GM19193 (cell line): ENCODE measurements at regions not wholly inside any gene's neighbourhood (a gene's known extent, or its start where the extent isn't known, plus 50 kb on each side); places are given as distances from the start of the nearest gene placed in this dataset.

Experiments used
- POLR2A ChIP-seq: IDR thresholded peaks from 4 replicates; pipeline ENCODE4 v1.6.1; 2011; ENCODE audit not compliant: insufficient read depth, insufficient read length; ENCODE audit errors: extremely low read depth

DNA sequence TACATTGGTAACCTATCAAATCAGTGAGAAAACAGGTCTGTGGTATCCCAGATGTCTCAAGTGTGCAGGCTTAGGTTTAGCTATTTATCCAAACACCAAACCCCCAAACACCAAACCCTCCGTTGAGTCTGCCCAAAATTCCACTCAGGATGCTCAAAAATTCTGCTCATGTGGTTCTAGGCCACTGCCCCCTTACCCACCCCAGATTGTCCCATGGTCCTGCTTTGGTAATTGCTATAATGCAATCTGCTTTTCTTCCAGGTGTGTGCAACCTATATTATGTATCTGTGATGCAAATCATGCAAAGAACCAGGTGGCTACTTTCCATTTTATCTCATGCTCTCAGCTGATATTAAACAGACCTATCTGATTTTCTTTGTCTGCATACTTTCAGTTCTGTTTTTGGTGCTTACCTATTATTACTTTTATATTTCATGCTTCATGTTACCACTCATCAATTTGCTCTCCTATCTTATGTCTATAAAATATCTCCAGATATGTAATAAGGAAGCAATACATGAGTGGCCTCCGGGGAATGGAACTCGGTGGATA is 123.7 kb downstream of the TOMM20 start:
- peak; percentile 38 for TF ChIP-seq POLR2A

DNA sequence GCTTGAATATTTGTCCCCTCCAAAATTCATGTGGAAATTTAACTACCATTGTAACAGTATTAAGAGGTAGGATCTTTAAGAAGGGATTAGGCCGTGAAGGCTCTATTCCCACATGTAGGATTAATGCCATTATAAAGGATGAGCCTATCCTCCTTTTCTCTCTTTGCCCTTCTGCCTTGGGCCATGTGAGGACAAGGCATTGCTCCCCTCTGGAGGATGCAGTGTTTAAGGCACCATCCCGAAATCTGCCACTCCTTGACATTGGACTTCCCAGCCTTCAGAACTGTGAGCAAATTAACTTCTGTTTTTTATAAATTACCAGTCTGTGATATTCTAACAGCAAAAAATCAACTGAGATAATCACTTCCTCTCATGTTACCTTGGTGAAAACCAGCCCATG is 124.4 kb downstream of the TOMM20 start:
- TF ChIP-seq POLR2A, result no peak

DNA sequence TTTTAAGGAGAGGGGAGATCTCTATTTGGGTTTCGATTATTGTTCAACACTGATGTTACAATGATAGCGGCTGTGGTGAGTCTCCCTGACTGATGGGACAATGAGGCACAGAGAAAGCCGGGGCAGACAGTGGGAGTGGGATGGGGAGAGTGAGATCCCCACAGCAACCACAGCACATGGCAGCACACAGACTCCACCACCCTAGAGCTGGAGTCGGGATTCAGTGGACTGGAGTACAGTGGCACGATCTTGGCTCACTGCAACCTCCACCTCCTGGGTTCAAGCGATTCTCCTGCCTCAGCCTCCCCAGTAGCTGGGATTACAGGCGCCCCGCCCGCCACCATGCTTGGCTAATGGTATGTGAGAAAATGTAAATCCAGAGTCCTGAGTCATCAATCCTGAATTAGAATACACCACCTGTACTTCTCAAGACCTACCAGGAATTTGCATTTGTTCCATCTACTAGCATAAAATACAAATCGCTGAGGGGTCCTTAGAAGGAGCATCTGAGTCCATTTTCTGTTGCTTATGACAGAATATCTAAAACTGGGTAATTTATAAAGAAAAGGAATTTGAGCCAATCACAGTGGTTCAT is 125.8 kb downstream of the TOMM20 start:
- no peak for TF ChIP-seq POLR2A

DNA sequence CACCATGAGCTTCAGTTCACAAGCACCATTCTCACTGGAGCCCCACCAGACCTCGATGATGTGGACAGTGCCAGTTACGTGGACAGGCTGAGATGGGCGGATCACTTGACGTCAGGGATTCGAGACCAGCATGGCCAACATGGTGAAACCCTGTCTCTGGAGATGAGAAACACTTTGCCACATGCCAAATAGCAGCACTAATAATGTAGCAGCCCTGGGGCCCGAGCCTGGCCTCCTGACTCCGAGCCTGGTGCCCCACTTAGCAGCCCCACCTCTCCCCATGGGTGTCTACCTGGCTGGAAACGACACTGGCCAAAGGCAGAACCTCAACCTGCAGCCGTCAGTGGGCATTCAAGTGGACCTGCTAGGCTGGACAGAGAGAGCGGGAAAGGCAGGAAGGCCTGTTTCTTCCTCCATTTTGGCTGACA is 129.1 kb downstream of the TOMM20 start:
- TF ChIP-seq POLR2A, result no peak

DNA sequence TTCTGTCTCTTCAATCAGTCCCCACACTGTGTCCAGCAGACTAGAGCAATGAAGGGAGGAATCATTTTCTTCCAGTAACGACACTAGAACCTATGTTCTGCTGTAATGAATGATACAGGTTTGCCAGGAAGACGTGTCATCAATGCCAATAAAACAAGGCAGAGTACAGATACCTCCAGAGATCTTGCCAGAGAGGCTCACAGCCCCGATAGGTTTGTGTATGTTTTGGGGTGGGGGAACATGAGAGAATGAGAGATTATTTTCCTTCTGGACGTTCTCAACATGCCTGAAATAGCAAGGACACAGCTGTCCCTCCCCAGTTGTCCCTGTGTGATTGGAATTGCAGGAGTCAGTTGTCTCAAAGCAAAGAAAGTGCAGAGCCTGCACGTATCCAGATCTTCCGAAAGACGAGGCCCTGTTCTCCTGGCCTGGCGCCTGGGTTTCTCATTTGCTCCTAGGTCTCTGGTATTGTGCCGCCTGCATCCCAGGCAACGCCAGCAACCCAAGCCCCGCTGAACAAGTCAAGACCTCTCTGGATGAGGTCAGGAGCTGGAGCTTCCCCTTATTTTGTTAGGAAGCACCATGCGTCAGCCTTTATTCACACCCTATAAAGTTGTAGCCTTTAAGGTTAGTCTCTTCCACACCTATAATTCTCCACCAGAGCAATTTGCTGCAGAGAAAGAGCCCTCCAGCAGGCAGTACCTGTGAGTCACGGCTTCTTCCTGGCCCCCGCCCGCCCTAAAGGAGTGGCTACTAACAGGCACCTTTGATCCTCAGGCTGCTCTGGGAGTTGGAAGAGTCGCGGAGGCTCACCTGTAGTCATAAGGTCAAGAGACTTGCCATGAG is 130.5 kb downstream of the TOMM20 start:
- TF ChIP-seq POLR2A, result no peak

DNA sequence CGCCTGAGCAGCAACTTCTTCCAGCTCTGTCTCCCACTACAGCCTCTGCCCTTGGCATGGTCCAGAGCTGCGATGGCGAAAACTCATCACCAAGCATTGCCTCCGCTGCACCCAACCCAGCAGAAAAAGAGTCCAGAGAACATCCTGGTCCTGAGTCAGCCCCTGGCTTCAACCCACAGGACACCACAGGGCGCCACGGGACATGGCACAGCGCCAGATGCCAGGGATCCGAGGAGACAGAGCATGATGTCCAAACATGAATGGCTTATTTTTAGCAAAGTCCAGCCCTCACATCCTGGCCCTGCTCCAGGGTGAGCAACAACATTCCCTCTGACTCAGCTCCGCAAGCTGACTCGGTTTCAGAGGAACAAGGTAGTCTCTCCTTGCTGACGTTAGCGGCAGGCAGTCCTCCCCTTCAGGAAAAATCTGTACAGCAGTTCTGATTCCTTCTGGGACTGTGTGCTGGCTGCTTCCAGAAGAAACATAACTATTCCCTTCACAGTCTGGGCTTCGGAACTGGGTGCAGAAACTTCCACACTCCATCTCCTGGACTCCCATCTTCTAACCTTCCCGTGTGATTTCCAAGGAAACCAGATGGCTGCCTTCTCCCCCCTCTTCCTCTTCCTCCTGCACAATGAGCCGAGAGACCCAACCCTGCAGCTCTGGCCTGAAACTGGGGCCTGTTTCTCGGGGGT is 131.3 kb downstream of the TOMM20 start:
- TF ChIP-seq POLR2A, result no peak

DNA sequence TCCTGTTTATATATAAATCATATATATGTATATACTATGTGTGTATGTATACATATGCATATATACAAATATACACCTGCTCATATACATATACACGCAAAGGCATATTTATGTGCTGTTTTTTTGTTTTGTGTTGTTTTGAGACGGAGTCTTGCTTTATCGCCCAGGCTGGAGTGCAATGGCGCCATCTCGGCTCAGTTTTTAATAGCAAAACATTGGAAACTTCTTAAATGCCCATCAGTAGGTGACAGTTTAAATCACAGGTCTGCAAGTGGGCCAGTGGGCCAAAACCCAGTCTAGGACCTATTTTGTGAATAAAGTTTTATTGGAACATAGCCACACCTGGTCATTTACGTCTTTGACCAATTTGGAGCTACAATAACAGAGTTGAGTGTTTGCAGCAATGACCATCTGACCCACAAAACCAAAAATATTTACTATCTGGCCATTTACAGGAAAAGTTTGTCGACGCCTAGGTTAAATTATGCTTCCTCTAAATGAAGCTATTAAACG is 132.3 kb downstream of the TOMM20 start:
- TF ChIP-seq POLR2A, result no peak

DNA sequence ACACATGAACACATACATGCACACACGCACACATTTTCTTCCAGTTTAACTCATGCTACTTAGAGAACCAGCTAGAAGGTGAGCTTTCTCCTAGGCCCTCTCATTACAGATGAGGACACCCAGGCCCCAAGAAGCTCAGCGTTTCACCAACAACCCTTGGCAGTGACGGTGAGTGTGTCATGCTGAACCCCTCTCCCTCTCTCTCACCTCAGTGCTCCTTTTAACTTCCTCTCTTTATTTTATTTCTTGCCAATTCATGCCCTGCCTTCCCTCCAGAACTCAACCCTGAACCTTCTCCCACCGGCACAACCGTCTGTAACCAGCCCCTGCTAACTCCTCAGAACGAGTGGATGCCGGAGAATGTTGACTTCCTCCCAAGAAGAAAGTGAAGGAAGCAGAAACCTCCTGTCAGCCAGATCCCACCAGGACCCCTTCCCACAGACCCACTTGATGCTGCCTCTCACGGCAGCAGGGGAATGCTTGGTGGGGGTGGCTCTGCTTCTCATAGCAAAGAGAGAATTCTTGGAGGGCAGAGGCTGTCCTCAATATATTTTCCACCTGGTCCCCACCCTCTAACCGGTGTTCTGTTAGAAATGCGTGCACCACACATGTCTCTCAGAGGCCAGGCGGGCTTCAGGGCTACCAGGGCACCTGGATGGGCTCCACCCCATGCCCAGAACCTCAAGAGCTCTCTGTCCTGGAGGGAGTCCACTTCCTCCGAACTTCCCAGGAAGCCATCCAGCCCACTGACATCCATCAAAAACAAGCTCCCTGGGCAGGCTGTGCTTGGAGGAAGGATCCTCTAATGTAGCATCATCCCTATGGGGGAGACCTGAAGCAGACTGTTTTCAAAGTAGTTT is 134.0 kb downstream of the TOMM20 start:
- no peak for TF ChIP-seq POLR2A

DNA sequence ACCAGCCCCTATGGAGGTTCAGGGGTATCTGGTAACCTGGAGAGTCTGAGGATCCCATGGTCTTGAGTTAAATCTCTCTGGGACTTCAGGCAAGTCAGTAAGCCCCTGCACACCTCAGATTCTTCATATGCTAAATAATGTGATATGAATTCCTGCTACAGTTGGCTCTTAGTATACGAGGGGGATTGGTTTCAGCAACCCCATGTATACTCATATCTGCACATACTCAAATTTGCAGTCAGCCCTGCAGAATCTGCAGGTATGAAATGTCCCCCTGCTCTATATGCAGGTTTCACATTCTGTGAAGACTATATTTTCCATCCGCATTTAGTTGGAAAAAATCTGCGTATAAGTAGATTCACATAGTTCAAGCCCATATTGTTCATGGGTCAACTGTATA is 136.6 kb downstream of the TOMM20 start:
- TF ChIP-seq POLR2A, result no peak

DNA sequence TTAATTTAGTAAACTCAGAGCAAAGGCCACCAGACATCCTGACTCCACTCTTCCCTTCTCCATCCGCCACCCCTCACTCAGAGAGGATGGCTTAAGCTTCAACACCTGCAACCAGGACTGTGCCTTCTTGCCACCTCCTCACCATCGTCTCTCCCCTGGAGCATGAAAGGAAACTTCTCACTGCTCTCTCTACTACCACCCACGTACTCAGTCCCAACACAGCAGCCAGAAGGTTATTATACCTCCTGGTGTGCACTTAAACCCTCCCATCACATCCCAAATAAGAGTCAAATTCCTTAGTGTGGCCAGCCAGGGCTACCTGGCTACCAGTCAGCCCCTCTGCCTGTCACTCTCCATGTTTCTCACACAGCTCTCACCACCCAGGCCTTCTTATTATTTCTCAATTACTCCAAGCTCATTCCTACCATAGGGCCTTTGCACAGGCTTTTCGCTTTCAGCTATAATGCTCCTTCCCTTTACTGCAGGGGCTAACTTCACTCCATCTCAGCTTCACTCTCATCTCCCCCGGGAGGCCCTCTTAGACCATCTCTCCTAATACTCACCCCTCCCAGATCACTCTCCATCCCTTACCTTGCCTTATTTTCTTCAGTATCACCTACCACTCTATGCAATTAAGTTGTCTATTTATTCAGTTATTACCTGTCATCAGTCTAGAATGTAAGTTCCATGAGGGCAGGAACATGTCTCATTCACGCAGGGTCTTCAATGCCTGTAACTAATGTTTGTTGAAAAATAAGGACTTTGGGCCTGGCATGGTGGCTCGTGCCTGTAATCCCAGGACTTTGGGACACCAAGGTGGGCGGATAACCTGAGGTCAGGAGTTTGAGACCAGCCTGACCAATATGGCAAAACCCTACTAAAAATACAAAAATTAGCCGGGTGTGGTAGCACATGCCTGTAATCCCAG is 137.5 kb downstream of the TOMM20 start:
- TF ChIP-seq POLR2A, result peak; percentile 8

DNA sequence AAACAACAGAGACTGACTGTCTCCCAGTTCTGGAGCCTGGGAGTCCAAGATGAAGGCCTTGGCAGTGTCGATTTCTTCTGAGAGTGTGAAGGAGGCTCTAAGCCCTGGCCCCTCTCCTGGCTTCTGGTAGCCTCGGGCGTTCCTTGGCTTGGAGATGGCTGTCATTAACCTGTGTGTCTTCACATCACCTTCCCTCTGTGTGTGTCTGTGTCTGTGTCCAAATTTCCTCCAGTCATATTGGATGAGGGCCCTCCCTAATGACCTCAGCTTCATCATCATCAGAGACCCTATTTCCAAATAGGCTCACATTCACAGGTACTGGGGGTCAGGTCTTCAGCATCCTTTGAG is 138.3 kb downstream of the TOMM20 start:
- TF ChIP-seq POLR2A, result no peak

DNA sequence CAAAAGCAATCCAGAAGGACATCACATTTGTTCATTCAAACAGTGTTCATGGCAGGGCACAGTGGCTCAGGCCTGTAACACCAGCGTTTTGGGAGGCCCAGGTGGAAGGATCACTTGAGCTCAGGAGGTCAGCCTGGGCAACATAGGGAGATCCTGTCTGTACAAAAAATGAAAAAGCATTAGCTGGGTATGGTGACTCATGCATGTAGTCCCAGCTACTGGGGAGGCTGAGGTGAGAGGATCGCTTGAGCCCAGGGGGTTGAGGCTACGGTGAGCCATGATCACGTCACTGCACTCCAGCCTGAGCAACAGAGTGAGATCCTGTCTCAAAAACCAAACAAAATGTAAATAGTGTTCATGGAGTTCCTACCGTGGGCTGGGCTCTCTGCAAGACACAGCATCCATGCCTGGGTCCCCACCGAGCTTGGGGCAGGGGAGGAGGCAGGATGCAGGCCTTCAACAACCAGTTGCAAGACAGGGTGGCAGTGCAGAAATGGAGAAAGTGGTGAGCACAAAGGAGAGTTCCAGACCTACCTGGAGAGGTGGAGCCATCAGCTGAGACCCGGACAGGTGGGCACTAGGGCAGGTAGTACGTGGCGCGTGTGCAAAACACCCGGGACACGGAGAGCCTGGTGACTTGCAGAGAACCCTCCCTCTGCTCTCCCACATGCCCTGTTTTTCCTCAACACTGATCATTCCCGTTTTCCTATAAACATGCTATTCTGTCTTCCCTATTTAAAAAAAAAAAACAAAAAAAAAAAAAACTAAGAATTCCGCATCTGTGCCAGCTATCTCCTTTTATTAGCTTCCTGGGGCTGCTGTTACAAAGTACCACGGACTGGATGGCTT is 138.9 kb downstream of the TOMM20 start:
- TF ChIP-seq POLR2A, result no peak
